Memory B cell (primary cell): ENCODE measurements at regions not wholly inside any gene's neighbourhood (a gene's known extent, or its start where the extent isn't known, plus 50 kb on each side); places are given as distances from the start of the nearest gene placed in this dataset.

Experiments used
- ATAC-seq: fragments of 150-1000 bp; cut with Tn5 transposase; 2 replicates; pipeline ENCODE4 v1.10.0; 2021; ENCODE audit warnings: low read depth, mild to moderate bottlenecking, moderate library complexity
- DNase-seq, 2 donors: peaks; one replicate each; pipeline ENCODE4 v3.0.0; 2022; ENCODE audit warnings: low spot score in 2 of 2
- H3K27ac Mint-ChIP-seq: one replicate; pipeline ENCODE4 v1.8.0; 2022; ENCODE audit warnings: mild to moderate bottlenecking, moderate library complexity, mixed read lengths
- H3K27me3 Mint-ChIP-seq: one replicate; pipeline ENCODE4 v1.8.0; 2022; ENCODE audit warnings: mixed read lengths
- H3K36me3 Mint-ChIP-seq: one replicate; pipeline ENCODE4 v1.8.0; 2022; ENCODE audit warnings: mild to moderate bottlenecking, mixed read lengths
- H3K4me1 Mint-ChIP-seq: one replicate; pipeline ENCODE4 v1.8.0; 2022; ENCODE audit warnings: mixed read lengths
- H3K4me3 Mint-ChIP-seq: one replicate; pipeline ENCODE4 v1.8.0; 2022; ENCODE audit warnings: mild to moderate bottlenecking, moderate library complexity, mixed read lengths
- H3K9me3 Mint-ChIP-seq: one replicate; pipeline ENCODE4 v1.8.0; 2022; ENCODE audit warnings: mixed read lengths

- no peak overlapping the region for H3K27ac Mint-ChIP-seq
- DNase-seq (no peak), ATAC-seq (no peak)
- H3K4me3 Mint-ChIP-seq: no peak overlapping the region
- peaks cover 2% of the 10 kb centered on the region for H3K9me3 Mint-ChIP-seq
- H3K27me3 Mint-ChIP-seq: no peaks in the 10 kb centered on the region
- H3K36me3 Mint-ChIP-seq: no peaks in the 10 kb centered on the region
- H3K4me1 Mint-ChIP-seq: no peaks in the 10 kb centered on the region
Observed at GRCh38 chr12:61369241-61369910, 890.8 kb upstream of the USP15 start.

GRCh38 chr12:61384511-61384910 lies 875.7 kb upstream of the USP15 start:
- ATAC-seq: no peak
- no peak for DNase-seq
- Mint-ChIP-seq H3K4me1 (no peaks in the 10 kb centered on the region), H3K27me3 (no peaks in the 10 kb centered on the region), H3K4me3 (no peak overlapping the region), H3K36me3 (no peaks in the 10 kb centered on the region), H3K27ac (no peak overlapping the region), H3K9me3 (peaks cover 11% of the 10 kb centered on the region)

GRCh38 chr12:61385771-61386170 lies 874.4 kb upstream of the USP15 start:
- H3K4me1 Mint-ChIP-seq: no peaks in the 10 kb centered on the region
- peaks cover 15% of the 10 kb centered on the region for H3K9me3 Mint-ChIP-seq
- ATAC-seq (no peak), DNase-seq (no peak)
- H3K4me3 Mint-ChIP-seq: no peak overlapping the region
- H3K27me3 Mint-ChIP-seq: no peaks in the 10 kb centered on the region
- no peak overlapping the region for H3K27ac Mint-ChIP-seq
- no peaks in the 10 kb centered on the region for H3K36me3 Mint-ChIP-seq

GRCh38 chr12:61397668-61398067 lies 862.5 kb upstream of the USP15 start:
- ATAC-seq (no peak), DNase-seq (no peak)
- no peaks in the 10 kb centered on the region for H3K27me3 Mint-ChIP-seq
- H3K4me3 Mint-ChIP-seq: no peak overlapping the region
- no peaks in the 10 kb centered on the region for H3K4me1 Mint-ChIP-seq
- H3K27ac Mint-ChIP-seq: no peak overlapping the region
- H3K9me3 Mint-ChIP-seq: peaks cover 10% of the 10 kb centered on the region
- no peaks in the 10 kb centered on the region for H3K36me3 Mint-ChIP-seq

GRCh38 chr12:61412201-61412600 lies 848.0 kb upstream of the USP15 start:
- DNase-seq: no peak
- no peaks in the 10 kb centered on the region for H3K27me3 Mint-ChIP-seq
- H3K4me1 Mint-ChIP-seq: no peaks in the 10 kb centered on the region
- no peak for ATAC-seq
- H3K27ac Mint-ChIP-seq: no peak overlapping the region
- no peaks in the 10 kb centered on the region for H3K36me3 Mint-ChIP-seq
- no peak overlapping the region for H3K4me3 Mint-ChIP-seq
- H3K9me3 Mint-ChIP-seq: peaks cover 7% of the 10 kb centered on the region

- no peaks in the 10 kb centered on the region for H3K36me3 Mint-ChIP-seq
- ATAC-seq (no peak), DNase-seq (no peak)
- H3K27me3 Mint-ChIP-seq: no peaks in the 10 kb centered on the region
- no peaks in the 10 kb centered on the region for H3K4me1 Mint-ChIP-seq
- H3K4me3 Mint-ChIP-seq: no peak overlapping the region
- H3K27ac Mint-ChIP-seq: no peak overlapping the region
- H3K9me3 Mint-ChIP-seq: peaks cover 5% of the 10 kb centered on the region
Observed at GRCh38 chr12:61414470-61414869, 845.7 kb upstream of the USP15 start.

GRCh38 chr12:61422786-61423185 lies 837.4 kb upstream of the USP15 start:
- no peak for DNase-seq
- no peak overlapping the region for H3K4me3 Mint-ChIP-seq

GRCh38 chr12:61452076-61452475 lies 808.1 kb upstream of the USP15 start:
- DNase-seq: no peak
- no peak for ATAC-seq
- Mint-ChIP-seq H3K9me3 (peaks cover 1% of the 10 kb centered on the region), H3K27ac (no peak overlapping the region), H3K27me3 (no peaks in the 10 kb centered on the region), H3K36me3 (no peaks in the 10 kb centered on the region), H3K4me1 (no peaks in the 10 kb centered on the region), H3K4me3 (no peak overlapping the region)

More at GRCh38 chr12:61422786-61423185, 837.4 kb upstream of the USP15 start:
- Mint-ChIP-seq H3K4me1 (no peaks in the 10 kb centered on the region), H3K36me3 (no peaks in the 10 kb centered on the region), H3K9me3 (peaks cover 7% of the 10 kb centered on the region), H3K27ac (no peak overlapping the region), H3K27me3 (no peaks in the 10 kb centered on the region)
- no peak for ATAC-seq

GRCh38 chr12:61487728-61488127 lies 772.5 kb upstream of the USP15 start:
- no peak overlapping the region for H3K27ac Mint-ChIP-seq

GRCh38 chr12:61490526-61491498 lies 769.4 kb upstream of the USP15 start:
- Mint-ChIP-seq H3K9me3 (peaks cover 6% of the 10 kb centered on the region), H3K27ac (no peak overlapping the region), H3K4me3 (no peak overlapping the region), H3K36me3 (no peaks in the 10 kb centered on the region), H3K4me1 (no peaks in the 10 kb centered on the region), H3K27me3 (no peaks in the 10 kb centered on the region)
- DNase-seq (no peak), ATAC-seq (no peak)

More at GRCh38 chr12:61487728-61488127, 772.5 kb upstream of the USP15 start:
- ATAC-seq (no peak), DNase-seq (no peak)
- Mint-ChIP-seq H3K27me3 (no peaks in the 10 kb centered on the region), H3K9me3 (peaks cover 7% of the 10 kb centered on the region), H3K36me3 (no peaks in the 10 kb centered on the region), H3K4me1 (no peaks in the 10 kb centered on the region), H3K4me3 (no peak overlapping the region)

- Mint-ChIP-seq H3K4me3 (no peak overlapping the region), H3K27me3 (no peaks in the 10 kb centered on the region), H3K9me3 (peaks cover 5% of the 10 kb centered on the region), H3K27ac (no peak overlapping the region), H3K36me3 (no peaks in the 10 kb centered on the region), H3K4me1 (no peaks in the 10 kb centered on the region)
- ATAC-seq: no peak
- DNase-seq: no peak
Observed at GRCh38 chr12:61502179-61502578, 758.0 kb upstream of the USP15 start.

- peaks cover 4% of the 10 kb centered on the region for H3K9me3 Mint-ChIP-seq
- H3K27ac Mint-ChIP-seq: no peak overlapping the region
- H3K4me1 Mint-ChIP-seq: no peaks in the 10 kb centered on the region
- ATAC-seq (no peak), DNase-seq (no peak)
- H3K27me3 Mint-ChIP-seq: no peaks in the 10 kb centered on the region
- H3K4me3 Mint-ChIP-seq: no peak overlapping the region
- no peaks in the 10 kb centered on the region for H3K36me3 Mint-ChIP-seq
Observed at GRCh38 chr12:61504396-61505080, 755.7 kb upstream of the USP15 start.

GRCh38 chr12:61513499-61513898 lies 746.7 kb upstream of the USP15 start:
- Mint-ChIP-seq H3K36me3 (no peaks in the 10 kb centered on the region), H3K9me3 (peaks cover 4% of the 10 kb centered on the region), H3K27ac (no peak overlapping the region), H3K4me3 (no peak overlapping the region), H3K4me1 (no peaks in the 10 kb centered on the region), H3K27me3 (no peaks in the 10 kb centered on the region)
- ATAC-seq (no peak), DNase-seq (no peak)

GRCh38 chr12:61514016-61514415 lies 746.2 kb upstream of the USP15 start:
- Mint-ChIP-seq H3K36me3 (no peaks in the 10 kb centered on the region), H3K27me3 (no peaks in the 10 kb centered on the region)
- no peak for ATAC-seq

More at GRCh38 chr12:61514016-61514415, 746.2 kb upstream of the USP15 start:
- Mint-ChIP-seq H3K9me3 (peaks cover 4% of the 10 kb centered on the region), H3K4me3 (no peak overlapping the region), H3K27ac (no peak overlapping the region), H3K4me1 (no peaks in the 10 kb centered on the region)
- no peak for DNase-seq
